LNCAP (cell line): ENCODE measurements at regions not wholly inside any gene's neighbourhood (a gene's known extent, or its start where the extent isn't known, plus 50 kb on each side); places are given as distances from the start of the nearest gene placed in this dataset.

Experiments used
- CTCF ChIP-seq: fragments of 450-650 bp; IDR thresholded peaks from 2 replicates; pipeline ENCODE4 v1.5.1; 2017; ENCODE audit warnings: mild to moderate bottlenecking

GRCh38 chr11:38278457-38279141, 1680.6 kb upstream of the RAG2 start:
- TF ChIP-seq CTCF, result no peak

- no peak for TF ChIP-seq CTCF
Measured at GRCh38 chr11:38274031-38274430, 1676.0 kb upstream of the RAG2 start.

GRCh38 chr11:38272376-38272775, 1674.3 kb upstream of the RAG2 start:
- TF ChIP-seq CTCF, result no peak

DNA sequence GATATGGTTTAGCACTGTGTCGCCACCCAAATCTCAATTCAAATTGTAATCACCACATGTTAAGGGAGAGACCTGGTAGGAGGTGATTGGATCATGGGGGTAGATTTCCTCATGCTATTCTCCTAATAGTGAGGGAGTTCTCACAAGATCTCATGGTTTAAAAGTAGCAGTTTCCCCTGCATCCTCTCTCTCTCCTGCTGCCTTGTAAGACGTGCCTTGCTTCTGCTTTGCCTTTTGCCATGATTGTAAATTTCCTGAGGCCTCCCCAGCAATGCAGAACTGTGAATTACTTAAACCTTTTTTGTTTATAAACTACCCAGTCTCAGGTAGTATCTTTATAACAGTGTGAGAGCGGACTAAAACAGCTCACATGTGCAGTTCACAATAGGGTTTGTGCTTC, 1668.7 kb upstream of the RAG2 start:
- no peak for TF ChIP-seq CTCF

GRCh38 chr11:38256436-38256835, 1658.4 kb upstream of the RAG2 start:
- TF ChIP-seq CTCF, result no peak

- TF ChIP-seq CTCF, result no peak
Measured at GRCh38 chr11:38254913-38255312, 1656.9 kb upstream of the RAG2 start.

- no peak for TF ChIP-seq CTCF
Measured at GRCh38 chr11:38252620-38253019, 1654.6 kb upstream of the RAG2 start.

DNA sequence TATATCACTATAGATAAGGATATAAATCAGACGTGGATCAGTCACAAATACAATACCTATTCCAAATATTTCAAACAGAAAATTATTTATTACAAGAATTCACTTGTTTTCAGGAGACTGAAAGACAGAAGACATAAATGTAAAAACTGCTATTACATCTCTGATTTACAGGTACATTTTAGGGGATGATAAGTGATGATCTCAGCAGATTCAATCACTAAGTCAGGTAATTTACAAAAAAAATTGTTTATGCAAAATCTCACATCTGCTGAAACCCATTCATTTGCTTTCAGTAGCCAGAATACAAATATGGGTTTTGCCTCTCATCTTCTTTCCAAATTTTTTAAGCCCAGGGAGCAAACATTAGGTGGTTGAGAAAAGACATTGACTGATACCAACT, 1648.4 kb upstream of the RAG2 start:
- TF ChIP-seq CTCF, result no peak
